Islet precursor cell (in vitro differentiated cells): ENCODE measurements at regions not wholly inside any gene's neighbourhood (a gene's known extent, or its start where the extent isn't known, plus 50 kb on each side); places are given as distances from the start of the nearest gene placed in this dataset.

ENCODE experiments used
- DNase-seq: peaks from one replicate; pipeline ENCODE4 v3.0.0-alpha.2; 2018

GRCh38 chr2:175234153-175234552, 52.6 kb upstream of the ATP5MC3 start:
- no peak for DNase-seq

GRCh38 chr2:175233135-175233719, 51.7 kb upstream of the ATP5MC3 start:
- no peak for DNase-seq
